Activated CD4-positive, alpha-beta T cell treated with anti-CD3 and anti-CD28 coated beads, Interleukin-2, amount 10 ng/mL, durations not matched to agents 24 days and 14 days (primary cell): ENCODE measurements at regions not wholly inside any gene's neighbourhood (a gene's known extent, or its start where the extent isn't known, plus 50 kb on each side); places are given as distances from the start of the nearest gene placed in this dataset.

ENCODE experiments used
- DNase-seq: peaks from one replicate; pipeline ENCODE4 v3.0.0; 2022
- H3K27ac Mint-ChIP-seq: one replicate; pipeline ENCODE4 v1.8.0; 2022; ENCODE audit warnings: mild to moderate bottlenecking, mixed read lengths
- H3K27me3 Mint-ChIP-seq: one replicate; pipeline ENCODE4 v1.8.0; 2022; ENCODE audit warnings: mixed read lengths
- H3K36me3 Mint-ChIP-seq: one replicate; pipeline ENCODE4 v1.8.0; 2022; ENCODE audit warnings: low read depth, mild to moderate bottlenecking, mixed read lengths
- H3K4me1 Mint-ChIP-seq: one replicate; pipeline ENCODE4 v1.8.0; 2021; ENCODE audit warnings: mixed read lengths
- H3K4me3 Mint-ChIP-seq: one replicate; pipeline ENCODE4 v1.8.0; 2022; ENCODE audit warnings: mild to moderate bottlenecking, moderate library complexity, mixed read lengths
- H3K9me3 Mint-ChIP-seq: one replicate; pipeline ENCODE4 v1.8.0; 2021; ENCODE audit warnings: mixed read lengths
- intact Hi-C: fragments of 100-400 bp; cut with micrococcal nuclease; formaldehyde crosslinking; loops from one replicate; pipeline ENCODE4 v1.15.1; 2023

GRCh38 chr3:137409584-137409983 is 354.5 kb upstream of the SOX14 start:
- Mint-ChIP-seq H3K9me3 (peaks cover 3% of the 10 kb centered on the region), H3K4me1 (no peaks in the 10 kb centered on the region), H3K27me3 (no peaks in the 10 kb centered on the region), H3K27ac (no peak overlapping the region), H3K4me3 (no peak overlapping the region), H3K36me3 (no peaks in the 10 kb centered on the region)
- no peak for DNase-seq
- intact Hi-C loops, result no loop called here

DNA sequence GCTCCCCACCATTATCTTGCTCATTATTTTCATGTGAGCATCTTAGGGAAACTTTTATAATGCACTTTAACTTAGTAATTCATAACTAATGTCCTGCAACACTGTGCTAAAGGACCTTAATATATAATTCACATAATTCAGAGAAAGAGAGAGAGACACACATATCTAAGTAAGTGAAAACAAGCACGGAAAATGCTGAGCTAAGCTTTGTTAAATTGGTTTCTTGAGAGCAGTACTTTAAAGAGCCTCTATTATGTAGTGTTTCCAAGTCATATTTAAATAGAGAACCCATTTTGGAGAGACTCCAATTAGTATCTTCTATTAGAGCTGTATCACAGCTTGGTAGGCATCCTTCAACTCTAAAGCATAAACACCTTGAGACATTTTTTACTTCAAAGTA is 354.1 kb upstream of the SOX14 start:
- no peak overlapping the region for H3K27ac Mint-ChIP-seq
- peaks cover 3% of the 10 kb centered on the region for H3K9me3 Mint-ChIP-seq
- H3K36me3 Mint-ChIP-seq, result no peaks in the 10 kb centered on the region
- H3K4me3 Mint-ChIP-seq, result no peak overlapping the region
- H3K4me1 Mint-ChIP-seq, result no peaks in the 10 kb centered on the region
- intact Hi-C loops, result no loop called here
- no peak for DNase-seq
- no peaks in the 10 kb centered on the region for H3K27me3 Mint-ChIP-seq

DNA sequence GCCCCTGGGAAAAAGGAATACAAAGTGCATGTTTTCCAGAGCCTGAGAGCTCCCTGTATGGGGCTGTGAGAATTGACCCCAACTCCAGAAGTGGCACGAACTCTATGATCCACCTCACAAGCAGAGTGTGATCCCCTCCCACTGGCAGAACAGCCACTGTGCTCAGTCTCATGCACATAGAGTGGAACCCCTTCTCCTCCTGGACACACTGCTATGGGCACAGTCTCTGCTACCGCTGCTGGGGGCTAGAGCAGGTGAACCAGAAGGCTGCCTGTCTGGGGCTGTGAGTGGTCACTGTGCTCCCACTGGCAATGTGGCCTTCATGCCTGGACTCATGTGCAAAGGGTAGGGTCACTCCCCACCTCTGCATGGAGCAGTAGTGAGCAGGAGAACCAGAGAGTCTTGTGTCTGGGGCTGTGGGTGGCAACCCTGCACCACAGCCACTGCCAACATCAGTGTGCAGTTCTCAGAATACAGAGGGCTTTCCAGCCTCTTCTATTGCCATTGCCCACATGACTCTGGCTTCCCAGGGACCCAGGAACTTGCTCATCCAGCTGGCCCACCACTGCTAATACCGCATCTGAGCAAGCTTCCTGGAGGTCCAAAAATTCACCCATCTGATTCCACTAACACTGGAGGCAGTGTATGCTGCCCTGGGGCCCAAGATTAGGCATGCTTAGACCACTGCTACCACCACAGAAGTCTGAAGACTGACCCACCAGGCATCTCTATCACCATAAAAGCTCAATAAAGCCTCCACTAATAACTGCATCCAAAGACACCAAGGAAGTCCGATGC is 343.7 kb upstream of the SOX14 start:
- no peak for DNase-seq
- H3K4me3 Mint-ChIP-seq, result no peak overlapping the region
- intact Hi-C loops, result no loop called here
- H3K9me3 Mint-ChIP-seq, result no peaks in the 10 kb centered on the region
- no peaks in the 10 kb centered on the region for H3K27me3 Mint-ChIP-seq
- no peaks in the 10 kb centered on the region for H3K4me1 Mint-ChIP-seq
- no peak overlapping the region for H3K27ac Mint-ChIP-seq
- no peaks in the 10 kb centered on the region for H3K36me3 Mint-ChIP-seq

- intact Hi-C loops, result no loop called here
- Mint-ChIP-seq H3K4me1 (no peaks in the 10 kb centered on the region), H3K27ac (no peak overlapping the region), H3K9me3 (peaks cover 3% of the 10 kb centered on the region), H3K36me3 (no peaks in the 10 kb centered on the region), H3K27me3 (no peaks in the 10 kb centered on the region), H3K4me3 (no peak overlapping the region)
- DNase-seq, result no peak
These were observed 325.6 kb upstream of the SOX14 start for GRCh38 chr3:137438561-137438960.

DNA sequence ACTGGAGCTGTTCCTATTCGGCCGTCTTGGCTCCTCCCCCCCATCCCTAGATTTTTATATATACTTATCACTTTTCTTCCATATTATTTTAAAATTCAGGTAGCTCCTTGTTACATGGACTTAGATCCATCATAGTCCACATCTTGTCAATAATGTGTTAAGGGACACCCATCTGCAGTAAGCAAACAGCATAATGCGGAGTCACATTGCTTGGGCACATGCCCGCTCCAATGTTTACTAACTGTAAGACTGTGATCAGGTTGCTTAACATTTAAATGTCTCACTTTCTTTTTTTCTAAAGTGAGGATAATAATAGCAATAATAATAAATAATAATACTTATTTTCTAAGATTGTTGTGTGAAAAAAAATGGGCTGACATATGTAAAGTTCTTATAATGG is 303.2 kb upstream of the SOX14 start:
- H3K9me3 Mint-ChIP-seq, result peaks cover 6% of the 10 kb centered on the region
- H3K27ac Mint-ChIP-seq, result no peak overlapping the region
- H3K27me3 Mint-ChIP-seq, result no peaks in the 10 kb centered on the region
- H3K4me1 Mint-ChIP-seq, result no peaks in the 10 kb centered on the region
- no peak overlapping the region for H3K4me3 Mint-ChIP-seq
- no peak for DNase-seq
- no peaks in the 10 kb centered on the region for H3K36me3 Mint-ChIP-seq
- intact Hi-C loops, result no loop called here

DNA sequence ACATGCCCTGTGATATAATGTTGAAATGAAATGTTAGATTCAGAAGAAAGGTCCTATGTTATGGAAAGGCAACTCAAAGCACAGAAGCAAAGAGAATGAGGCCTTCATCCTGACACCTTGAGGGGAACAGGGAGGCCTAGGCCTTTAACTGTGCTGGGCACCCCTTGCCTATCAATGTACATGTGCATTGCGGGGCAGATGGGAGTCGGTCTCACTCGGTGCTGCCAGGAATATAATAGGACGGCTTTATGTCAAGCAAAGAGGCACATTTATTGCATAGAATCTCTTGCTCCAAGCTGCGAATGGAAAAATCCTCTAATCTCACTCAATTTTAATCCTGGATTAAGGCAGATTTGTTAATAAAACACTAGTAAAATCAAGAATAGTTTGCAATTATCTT is 301.0 kb upstream of the SOX14 start:
- Mint-ChIP-seq H3K27ac (no peak overlapping the region), H3K9me3 (peaks cover 6% of the 10 kb centered on the region), H3K36me3 (no peaks in the 10 kb centered on the region), H3K4me3 (no peak overlapping the region), H3K27me3 (no peaks in the 10 kb centered on the region), H3K4me1 (no peaks in the 10 kb centered on the region)
- intact Hi-C loops, result no loop called here
- no peak for DNase-seq

GRCh38 chr3:137464341-137464740 is 299.8 kb upstream of the SOX14 start:
- no peak overlapping the region for H3K27ac Mint-ChIP-seq
- DNase-seq, result no peak
- no peaks in the 10 kb centered on the region for H3K36me3 Mint-ChIP-seq
- intact Hi-C loops, result no loop called here
- no peaks in the 10 kb centered on the region for H3K4me1 Mint-ChIP-seq
- H3K4me3 Mint-ChIP-seq, result no peak overlapping the region
- H3K27me3 Mint-ChIP-seq, result no peaks in the 10 kb centered on the region
- H3K9me3 Mint-ChIP-seq, result peaks cover 6% of the 10 kb centered on the region

DNA sequence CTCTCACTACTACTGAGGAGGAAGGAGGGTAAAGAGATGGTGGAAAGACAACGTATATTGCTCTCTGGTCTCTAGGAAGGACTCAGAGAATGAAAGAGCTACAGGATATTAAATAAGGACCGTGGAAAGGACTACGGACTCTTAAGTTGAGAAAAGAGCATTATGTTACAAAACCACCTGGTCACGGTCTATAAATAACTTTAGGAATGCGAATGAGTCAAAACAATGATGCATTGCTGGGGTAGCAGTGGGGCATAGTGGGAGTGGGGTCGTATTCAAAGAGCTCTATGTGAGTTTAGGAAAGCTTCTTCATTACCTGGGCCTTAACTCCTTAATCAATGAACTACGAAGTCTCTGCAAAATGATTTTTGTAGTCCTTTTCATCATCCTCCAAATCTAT is 295.7 kb upstream of the SOX14 start:
- Mint-ChIP-seq H3K27ac (no peak overlapping the region), H3K9me3 (no peaks in the 10 kb centered on the region), H3K4me3 (no peak overlapping the region), H3K27me3 (no peaks in the 10 kb centered on the region), H3K36me3 (no peaks in the 10 kb centered on the region), H3K4me1 (no peaks in the 10 kb centered on the region)
- DNase-seq, result no peak
- intact Hi-C loops, result no loop called here

DNA sequence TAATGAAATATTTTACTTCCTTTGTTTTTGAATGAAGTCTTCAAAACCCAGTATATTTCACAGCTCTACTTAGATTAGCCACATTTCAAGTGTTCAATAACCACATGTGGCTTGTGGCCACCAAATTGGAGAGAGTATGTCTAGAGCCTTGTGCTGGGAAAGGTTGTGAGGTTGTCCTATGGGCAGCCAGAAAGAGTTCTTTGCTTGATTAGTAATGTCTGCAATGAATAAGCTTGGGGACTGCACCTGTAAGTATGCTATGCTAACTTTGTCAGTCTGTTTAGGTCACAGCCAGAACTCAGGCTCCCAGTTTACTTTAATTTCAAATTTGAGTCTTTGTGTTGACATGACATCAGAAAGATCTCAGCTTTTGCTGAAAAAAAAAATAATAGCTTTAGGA is 294.9 kb upstream of the SOX14 start:
- Mint-ChIP-seq H3K36me3 (no peaks in the 10 kb centered on the region), H3K27me3 (no peaks in the 10 kb centered on the region), H3K27ac (no peak overlapping the region)

GRCh38 chr3:137471130-137471529 is 293.0 kb upstream of the SOX14 start:
- intact Hi-C loops, result no loop called here
- H3K36me3 Mint-ChIP-seq, result no peaks in the 10 kb centered on the region

More for the DNA sequence above, 294.9 kb upstream of the SOX14 start:
- Mint-ChIP-seq H3K4me1 (no peaks in the 10 kb centered on the region), H3K9me3 (no peaks in the 10 kb centered on the region), H3K4me3 (no peak overlapping the region)
- no peak for DNase-seq
- intact Hi-C loops, result no loop called here

DNA sequence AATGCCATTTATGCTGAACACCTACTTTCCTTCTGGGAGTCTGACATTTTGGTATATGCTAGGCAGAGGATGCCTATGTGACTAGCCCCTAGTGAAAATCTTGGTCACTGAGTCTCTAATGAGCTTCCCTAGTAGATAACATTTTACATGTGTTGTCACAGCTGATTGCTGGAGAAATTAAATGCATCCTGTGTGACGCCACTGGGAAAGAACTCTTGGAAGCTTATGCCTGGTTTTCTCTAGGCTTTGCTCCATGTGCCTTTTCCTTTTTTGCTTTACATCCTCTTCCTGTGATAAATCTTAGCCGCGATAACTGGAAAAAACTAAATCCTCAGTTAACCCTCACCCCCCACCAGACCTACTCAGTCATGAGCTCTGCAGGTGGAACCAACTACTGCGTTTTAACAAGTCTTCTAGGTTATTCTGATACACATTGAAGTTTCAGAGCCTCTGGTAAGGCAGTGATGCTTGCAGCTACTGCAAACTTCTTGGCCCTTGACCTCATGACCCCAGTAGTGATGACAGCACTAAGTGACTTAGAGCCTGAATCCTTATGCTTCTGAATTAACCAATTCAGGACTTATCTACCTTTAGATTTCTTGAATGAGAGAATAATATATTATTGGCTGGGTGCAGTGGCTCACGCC is 292.4 kb upstream of the SOX14 start:
- no peaks in the 10 kb centered on the region for H3K9me3 Mint-ChIP-seq
- H3K36me3 Mint-ChIP-seq, result no peaks in the 10 kb centered on the region
- H3K27ac Mint-ChIP-seq, result no peak overlapping the region
- no peak for DNase-seq
- H3K27me3 Mint-ChIP-seq, result no peaks in the 10 kb centered on the region
- H3K4me3 Mint-ChIP-seq, result no peak overlapping the region
- intact Hi-C loops, result no loop called here
- H3K4me1 Mint-ChIP-seq, result no peaks in the 10 kb centered on the region

More at GRCh38 chr3:137471130-137471529, 293.0 kb upstream of the SOX14 start:
- H3K27me3 Mint-ChIP-seq, result no peaks in the 10 kb centered on the region
- no peak overlapping the region for H3K4me3 Mint-ChIP-seq
- no peaks in the 10 kb centered on the region for H3K9me3 Mint-ChIP-seq
- no peak overlapping the region for H3K27ac Mint-ChIP-seq
- DNase-seq, result no peak
- H3K4me1 Mint-ChIP-seq, result no peaks in the 10 kb centered on the region

DNA sequence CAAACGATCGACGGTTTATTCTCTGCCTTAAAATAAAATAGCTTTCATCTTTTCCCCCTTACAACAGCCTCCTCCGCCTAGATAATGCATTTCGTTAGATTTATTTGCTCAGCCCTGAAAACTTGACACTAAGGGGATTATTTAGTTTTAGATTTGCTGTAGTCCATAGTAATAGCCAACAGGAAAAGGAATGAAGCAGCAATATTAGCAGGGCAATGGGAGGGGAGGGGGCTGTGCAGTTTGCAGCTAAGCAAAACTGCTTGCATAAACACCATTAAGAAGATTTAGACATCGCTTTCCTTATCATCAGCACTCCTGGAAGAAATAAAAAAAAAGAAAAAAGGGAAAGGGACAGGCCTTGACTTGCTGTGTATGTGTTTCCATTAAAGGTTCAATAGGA is 286.5 kb upstream of the SOX14 start:
- no peaks in the 10 kb centered on the region for H3K4me1 Mint-ChIP-seq
- H3K27me3 Mint-ChIP-seq, result no peaks in the 10 kb centered on the region
- no peak for DNase-seq
- no peak overlapping the region for H3K4me3 Mint-ChIP-seq
- H3K9me3 Mint-ChIP-seq, result no peaks in the 10 kb centered on the region
- H3K36me3 Mint-ChIP-seq, result no peaks in the 10 kb centered on the region
- intact Hi-C loops, result no loop called here
- H3K27ac Mint-ChIP-seq, result no peak overlapping the region

- Mint-ChIP-seq H3K27me3 (no peaks in the 10 kb centered on the region), H3K4me3 (no peak overlapping the region), H3K4me1 (no peaks in the 10 kb centered on the region), H3K9me3 (no peaks in the 10 kb centered on the region), H3K27ac (no peak overlapping the region), H3K36me3 (no peaks in the 10 kb centered on the region)
- DNase-seq, result no peak
- intact Hi-C loops, result loop anchor here (5.0 kb wide), 1 partner anchor 528 kb away; no protein-coding TSS in a partner anchor
These were observed 254.6 kb upstream of the SOX14 start for GRCh38 chr3:137509354-137510045.

DNA sequence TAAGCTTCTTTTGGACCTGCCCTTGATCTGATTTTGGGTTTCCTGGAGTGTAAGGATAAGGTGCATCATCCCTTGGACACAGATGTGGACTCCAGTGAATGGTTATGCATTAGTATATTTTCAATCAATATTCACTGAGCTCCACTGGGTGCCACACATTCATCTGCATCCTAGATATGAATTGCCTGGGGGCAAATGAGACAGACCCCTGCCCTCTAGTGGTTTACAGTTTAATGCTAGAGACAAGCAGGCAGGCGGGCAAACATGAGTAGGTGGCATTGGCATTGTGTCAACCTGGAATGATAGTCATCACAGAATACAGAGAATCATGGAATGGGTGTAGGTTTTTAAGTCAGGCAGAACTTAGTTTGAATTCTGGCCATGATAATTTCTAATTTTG is 252.5 kb upstream of the SOX14 start:
- intact Hi-C loops, result no loop called here
- no peak for DNase-seq
- Mint-ChIP-seq H3K27me3 (no peaks in the 10 kb centered on the region), H3K4me3 (no peak overlapping the region), H3K9me3 (no peaks in the 10 kb centered on the region), H3K36me3 (no peaks in the 10 kb centered on the region), H3K27ac (no peak overlapping the region), H3K4me1 (no peaks in the 10 kb centered on the region)
